Brain microvascular endothelial cell (primary cell): ENCODE measurements at regions not wholly inside any gene's neighbourhood (a gene's known extent, or its start where the extent isn't known, plus 50 kb on each side); places are given as distances from the start of the nearest gene placed in this dataset.

Source experiments
- DNase-seq: peaks from one replicate; pipeline ENCODE4 v3.0.0-alpha.2; 2020
- H3K27ac ChIP-seq: fragments of 250-450 bp; sonication (Bioruptor Pico); 2 replicates; pipeline ENCODE4 v1.5.1; 2020; ENCODE audit warnings: mild to moderate bottlenecking, moderate library complexity
- H3K27me3 ChIP-seq: fragments of 250-450 bp; sonication (Bioruptor Pico); replicated peaks from 2 replicates; pipeline ENCODE4 v1.5.1; 2020; ENCODE audit warnings: mild to moderate bottlenecking
- H3K36me3 ChIP-seq: fragments of 250-450 bp; sonication (Bioruptor Pico); replicated peaks from 2 replicates; pipeline ENCODE4 v1.5.1; 2020; ENCODE audit warnings: mild to moderate bottlenecking
- H3K4me3 ChIP-seq: 2 replicates; pipeline ENCODE4 v1.5.1; 2011; ENCODE audit warnings: low read depth, mild to moderate bottlenecking, control low read depth, low read length, moderate library complexity
- CTCF ChIP-seq: IDR thresholded peaks from 2 replicates; pipeline ENCODE4 v1.5.1; 2011; ENCODE audit warnings: low read depth, mild to moderate bottlenecking, moderate library complexity, low read length, control low read depth, inconsistent platforms; ENCODE audit errors: missing control alignments
- in situ Hi-C: cut with HindIII; loops from 2 replicates; pipeline ENCODE4 v1.10.0; 2017; ENCODE audit warnings: low sequenced_read_pairs, low pct_ligation_motif_present

DNA sequence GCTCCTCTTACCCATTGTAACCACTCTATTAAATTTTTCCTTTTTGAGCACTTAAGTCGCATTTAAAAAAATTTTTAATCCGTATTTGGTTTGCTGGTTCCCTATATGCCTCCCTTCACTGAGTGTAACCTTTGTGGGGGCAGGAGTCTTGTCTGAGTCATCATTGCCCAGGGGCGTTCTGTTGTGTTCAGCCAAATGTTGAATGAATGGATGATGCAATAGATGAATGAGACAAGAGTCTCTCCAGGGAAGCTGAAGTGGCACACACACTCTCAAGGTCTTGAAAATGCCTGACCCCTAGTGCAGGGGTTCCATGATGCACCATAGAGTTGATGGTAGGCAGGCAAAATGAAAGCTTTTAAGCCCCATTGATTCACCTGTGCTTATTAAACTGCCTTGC, 123.0 kb upstream of the RBFOX1 start:
- Histone ChIP-seq H3K36me3 (no peaks in the 10 kb centered on the region), H3K4me3 (no peak overlapping the region), H3K27me3 (no peaks in the 10 kb centered on the region), H3K27ac (no peak overlapping the region)
- DNase-seq, result no peak
- in situ Hi-C loops, result no loop called here
- no peak for TF ChIP-seq CTCF

DNA sequence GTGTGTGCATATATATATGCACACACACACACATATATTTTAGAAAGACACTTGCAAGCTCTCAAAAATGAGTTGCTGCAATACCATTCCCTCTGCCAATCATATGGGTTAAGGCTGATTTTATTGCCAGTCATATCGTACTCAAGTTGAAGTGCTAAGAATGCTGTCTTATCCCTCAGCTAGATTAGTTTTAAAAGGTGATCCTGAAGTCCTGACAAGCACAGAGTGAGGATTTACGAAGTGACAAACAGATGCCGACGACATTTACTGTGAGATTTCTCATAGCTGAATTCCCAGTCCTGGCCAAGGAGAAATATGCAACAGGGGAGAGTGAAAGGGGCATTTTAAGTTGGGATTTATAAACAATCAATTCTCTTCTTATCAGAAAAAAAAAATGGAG, 126.2 kb upstream of the RBFOX1 start:
- in situ Hi-C loops, result no loop called here
- Histone ChIP-seq H3K36me3 (no peaks in the 10 kb centered on the region), H3K27ac (no peak overlapping the region), H3K27me3 (no peaks in the 10 kb centered on the region), H3K4me3 (no peak overlapping the region)
- DNase-seq, result no peak
- TF ChIP-seq CTCF, result no peak

- no peak overlapping the region for H3K27ac ChIP-seq
- in situ Hi-C loops, result no loop called here
- no peak for TF ChIP-seq CTCF
Measured at GRCh38 chr16:7200320-7200719, 132.3 kb upstream of the RBFOX1 start.

DNA sequence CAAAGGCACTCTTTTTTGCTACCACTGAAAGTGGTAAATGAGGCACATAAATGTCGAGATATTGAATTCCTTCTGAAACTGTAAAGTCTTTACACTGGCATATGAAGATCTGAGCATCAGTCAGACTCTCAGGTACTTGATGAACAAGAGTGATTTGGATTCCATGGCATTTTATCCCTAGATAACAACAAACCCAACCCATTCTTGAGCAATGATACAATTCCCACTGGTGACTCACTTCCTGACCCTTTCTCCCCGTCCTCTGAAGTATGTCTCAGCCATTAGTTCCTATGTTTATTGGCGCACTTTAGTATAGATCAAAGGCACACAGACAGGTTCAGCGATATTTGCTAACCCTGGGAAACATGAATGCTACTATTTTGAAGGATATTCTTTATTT, 147.0 kb upstream of the RBFOX1 start:
- Histone ChIP-seq H3K27me3 (no peaks in the 10 kb centered on the region), H3K27ac (no peak overlapping the region), H3K36me3 (no peaks in the 10 kb centered on the region), H3K4me3 (no peak overlapping the region)
- in situ Hi-C loops, result no loop called here
- DNase-seq, result no peak
- no peak for TF ChIP-seq CTCF

More at GRCh38 chr16:7200320-7200719, 132.3 kb upstream of the RBFOX1 start:
- no peaks in the 10 kb centered on the region for H3K27me3 ChIP-seq
- H3K36me3 ChIP-seq, result no peaks in the 10 kb centered on the region
- DNase-seq, result no peak
- no peak overlapping the region for H3K4me3 ChIP-seq

GRCh38 chr16:7185165-7185564, 147.5 kb upstream of the RBFOX1 start:
- Histone ChIP-seq H3K27me3 (no peaks in the 10 kb centered on the region), H3K27ac (no peak overlapping the region), H3K4me3 (no peak overlapping the region), H3K36me3 (no peaks in the 10 kb centered on the region)
- DNase-seq, result no peak
- in situ Hi-C loops, result no loop called here
- no peak for TF ChIP-seq CTCF

- Histone ChIP-seq H3K4me3 (no peak overlapping the region), H3K27ac (no peak overlapping the region), H3K27me3 (no peaks in the 10 kb centered on the region), H3K36me3 (no peaks in the 10 kb centered on the region)
- TF ChIP-seq CTCF, result no peak
- in situ Hi-C loops, result no loop called here
- no peak for DNase-seq
Measured at GRCh38 chr16:7183768-7184167, 148.9 kb upstream of the RBFOX1 start.
